ENCODE measurements at regions not wholly inside any gene's neighbourhood (a gene's known extent, or its start where the extent isn't known, plus 50 kb on each side); places are given as distances from the start of the nearest gene placed in this dataset.

GRCh38 chr4:128572778-128573241, 236.7 kb upstream of the JADE1 start:
- TF ChIP-seq CTCF (conservative IDR thresholded peaks at IDR 0.05) (no peak), ZFX (IDR thresholded peaks at IDR 0.05) (no peak)
